ENCODE measurements at regions not wholly inside any gene's neighbourhood (a gene's known extent, or its start where the extent isn't known, plus 50 kb on each side); places are given as distances from the start of the nearest gene placed in this dataset.

DNA sequence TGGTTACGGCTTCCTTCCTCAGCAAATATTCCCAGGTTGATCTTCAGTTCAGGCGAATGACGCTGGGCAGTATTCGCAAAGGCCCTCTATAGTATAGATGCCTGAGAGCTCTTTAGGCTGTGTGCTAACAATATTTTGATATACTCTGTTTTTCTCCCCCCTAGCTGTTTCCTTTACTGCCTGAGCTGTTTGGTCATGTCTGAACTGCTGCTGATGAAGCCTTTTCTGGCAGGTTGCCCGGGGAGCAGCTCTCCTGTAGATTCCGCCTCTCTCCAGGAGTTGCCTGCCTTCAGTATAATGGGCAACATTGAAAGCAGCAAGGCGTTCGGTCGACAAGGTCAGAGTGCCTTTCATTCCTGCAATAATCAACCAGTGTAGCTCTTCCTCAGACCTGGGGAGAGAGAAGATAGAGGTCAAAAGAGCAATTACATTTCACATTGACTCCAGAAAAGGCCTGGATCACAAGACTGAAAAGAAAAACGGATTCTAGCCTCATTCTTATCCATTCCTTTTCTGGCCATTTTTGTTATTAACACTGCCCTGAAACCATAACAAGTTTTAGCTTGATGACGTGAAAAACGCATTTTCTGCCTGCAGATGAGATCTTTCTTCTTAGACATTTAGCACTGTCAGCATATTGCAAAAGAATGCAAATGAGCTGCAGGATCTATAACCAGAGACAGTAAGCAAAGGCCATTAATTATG, 60.1 kb upstream of the ZNF608 start:
- TF ChIP-seq, protein P1, sequence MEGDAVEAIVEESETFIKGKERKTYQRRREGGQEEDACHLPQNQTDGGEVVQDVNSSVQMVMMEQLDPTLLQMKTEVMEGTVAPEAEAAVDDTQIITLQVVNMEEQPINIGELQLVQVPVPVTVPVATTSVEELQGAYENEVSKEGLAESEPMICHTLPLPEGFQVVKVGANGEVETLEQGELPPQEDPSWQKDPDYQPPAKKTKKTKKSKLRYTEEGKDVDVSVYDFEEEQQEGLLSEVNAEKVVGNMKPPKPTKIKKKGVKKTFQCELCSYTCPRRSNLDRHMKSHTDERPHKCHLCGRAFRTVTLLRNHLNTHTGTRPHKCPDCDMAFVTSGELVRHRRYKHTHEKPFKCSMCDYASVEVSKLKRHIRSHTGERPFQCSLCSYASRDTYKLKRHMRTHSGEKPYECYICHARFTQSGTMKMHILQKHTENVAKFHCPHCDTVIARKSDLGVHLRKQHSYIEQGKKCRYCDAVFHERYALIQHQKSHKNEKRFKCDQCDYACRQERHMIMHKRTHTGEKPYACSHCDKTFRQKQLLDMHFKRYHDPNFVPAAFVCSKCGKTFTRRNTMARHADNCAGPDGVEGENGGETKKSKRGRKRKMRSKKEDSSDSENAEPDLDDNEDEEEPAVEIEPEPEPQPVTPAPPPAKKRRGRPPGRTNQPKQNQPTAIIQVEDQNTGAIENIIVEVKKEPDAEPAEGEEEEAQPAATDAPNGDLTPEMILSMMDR (IDR thresholded peaks at IDR 0.05) = no peak
- no peak for TF ChIP-seq POLR2A (IDR thresholded peaks at IDR 0.05)

All from suprapubic skin (tissue), 3 donors.